ENCODE measurements at regions not wholly inside any gene's neighbourhood (a gene's known extent, or its start where the extent isn't known, plus 50 kb on each side); places are given as distances from the start of the nearest gene placed in this dataset.
"Not testable (repeated sequence)": the region's sequence is repeated elsewhere in the genome, so short reads cannot be mapped to it uniquely, and the experiment has no call there.

DNA sequence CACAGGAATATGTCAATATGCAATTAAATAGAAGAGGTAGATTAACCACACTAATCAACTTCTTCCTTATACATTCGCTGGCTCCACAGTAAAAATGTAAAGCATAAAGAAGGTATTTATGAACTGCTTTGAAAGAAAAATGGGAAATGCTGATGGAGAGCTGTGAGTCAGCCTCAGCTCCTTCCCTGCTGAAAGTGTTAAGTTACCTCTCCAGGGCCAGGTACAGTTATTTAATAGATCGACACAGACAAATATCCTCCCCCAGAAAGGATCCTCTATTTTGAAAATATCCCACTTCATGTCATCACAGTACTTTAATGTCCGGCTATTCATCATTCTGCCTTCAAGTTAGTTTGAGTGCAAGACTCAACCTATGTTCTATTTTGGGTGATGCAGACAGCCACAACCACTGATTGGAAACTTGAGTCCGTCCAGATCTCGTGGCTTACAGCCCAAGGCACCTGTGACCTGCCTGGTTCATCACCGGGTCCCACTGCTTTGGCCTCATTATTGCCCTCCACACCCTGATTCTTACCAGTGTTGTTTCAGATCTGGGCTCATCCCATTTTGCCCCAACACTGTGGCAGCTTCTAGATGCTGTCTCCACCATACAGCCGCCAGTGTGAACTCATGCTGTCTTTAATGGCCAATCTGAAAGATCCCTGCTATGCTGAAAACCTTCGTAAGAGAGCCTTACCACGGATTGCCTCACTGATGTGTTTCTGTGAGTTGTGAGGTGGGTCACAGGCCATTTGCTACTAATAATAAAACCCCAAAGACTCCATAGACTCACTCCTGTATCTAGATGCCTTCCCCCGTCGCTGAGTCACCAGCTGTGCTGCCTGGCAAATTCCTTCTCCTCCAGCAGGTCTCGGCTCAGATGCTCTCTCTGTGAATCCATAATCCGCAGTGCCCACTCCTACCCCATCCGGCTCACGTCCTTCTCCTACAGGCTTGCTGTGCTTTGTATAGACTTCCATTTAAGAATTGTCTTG lies 56.2 kb upstream of the DDAH1 start:
- H3K27me3 ChIP-seq; ATAC-seq; H3K4me3 ChIP-seq; H3K4me1 ChIP-seq; DNase-seq; H3K36me3 ChIP-seq (replicated peaks in 1 of 2; ENCODE audit: insufficient read depth in 1 of 2, low read depth in 2 of 2); H3K9me3 ChIP-seq; H3K27ac ChIP-seq; intact Hi-C loops (cut with DNase I): not testable (repeated sequence)
- WGBS, 2 donors: 80 to 85% methylated on average over 10 to 11 of the region's 15 CpGs

DNA sequence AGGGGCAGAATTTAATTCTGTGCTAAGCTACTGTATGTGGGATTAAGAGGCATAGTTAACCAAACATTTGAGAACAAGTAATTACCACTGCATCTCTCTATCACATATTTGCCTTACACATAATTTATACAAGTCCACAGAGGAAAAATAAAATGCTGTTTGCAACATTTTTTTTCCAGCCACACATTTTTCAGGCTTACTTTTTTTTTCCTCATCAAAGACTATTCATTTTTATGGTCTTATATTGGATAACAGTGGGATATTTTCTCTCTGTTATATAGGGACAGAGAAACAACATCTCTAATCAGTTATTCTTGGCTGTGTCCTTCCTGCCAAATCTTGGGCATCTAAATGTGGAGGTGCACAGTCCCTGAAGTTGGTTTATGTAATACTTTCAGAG lies 57.5 kb upstream of the DDAH1 start:
- H3K36me3 ChIP-seq (replicated peaks in 1 of 2; ENCODE audit: insufficient read depth in 1 of 2, low read depth in 2 of 2); H3K27ac ChIP-seq; H3K27me3 ChIP-seq; intact Hi-C loops (cut with DNase I); ATAC-seq; H3K9me3 ChIP-seq; H3K4me3 ChIP-seq; H3K4me1 ChIP-seq; DNase-seq: not testable (repeated sequence)

DNA sequence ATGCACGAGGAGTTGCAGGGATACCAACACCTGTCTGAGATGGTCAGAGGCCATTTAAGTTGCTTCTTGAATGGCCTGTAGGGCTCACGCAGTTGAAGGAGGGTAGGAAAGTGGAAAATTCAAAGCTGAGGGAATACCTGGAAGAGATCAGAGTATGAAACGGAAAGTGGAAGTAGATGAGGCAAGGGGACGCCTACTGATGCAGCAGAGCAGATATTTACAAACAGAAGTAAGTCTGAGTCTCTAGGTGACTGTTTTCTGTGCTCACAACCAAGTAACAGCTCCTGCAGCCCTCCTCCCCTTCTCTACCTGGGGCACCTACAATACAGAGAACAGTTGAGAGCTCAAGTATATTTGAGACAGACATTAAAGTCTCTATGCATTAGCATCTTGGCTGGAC lies 57.5 kb upstream of the CCN1 start:
- intact Hi-C loops (cut with DNase I): not testable (repeated sequence)

DNA sequence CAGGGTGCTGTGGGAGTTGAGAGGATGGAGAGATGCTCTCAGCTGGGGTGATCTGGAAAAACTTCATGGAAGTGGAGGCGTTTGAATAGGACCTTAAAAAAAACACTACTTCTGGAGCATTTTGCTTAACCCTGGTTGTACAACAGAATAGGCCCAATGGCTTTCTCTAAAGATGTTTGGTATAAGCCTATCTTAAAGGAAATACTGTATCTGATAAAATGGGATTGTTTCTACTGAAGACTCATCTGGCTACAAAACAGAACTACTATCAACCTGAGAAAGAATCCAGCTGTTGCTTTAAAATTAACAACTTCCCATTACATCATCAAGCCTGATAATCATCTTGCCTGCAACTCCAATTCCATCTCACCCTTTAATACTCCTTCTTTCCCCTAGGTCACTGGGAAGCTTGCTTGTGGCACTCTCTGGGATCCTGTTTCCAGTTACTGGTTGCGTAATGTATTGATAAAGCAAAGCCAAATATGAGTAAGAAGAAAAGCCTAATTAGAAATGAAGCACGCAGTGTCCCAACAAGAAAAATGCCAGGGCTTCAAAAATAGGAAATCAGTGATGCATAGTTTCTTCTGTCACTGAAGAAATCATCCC lies 56.2 kb upstream of the CCN1 start:
- H3K4me3 ChIP-seq; H3K9me3 ChIP-seq; H3K27ac ChIP-seq; intact Hi-C loops (cut with DNase I); H3K36me3 ChIP-seq (replicated peaks in 1 of 2; ENCODE audit: insufficient read depth in 1 of 2, low read depth in 2 of 2); H3K27me3 ChIP-seq; H3K4me1 ChIP-seq: not testable (repeated sequence)
- WGBS, 2 donors: 40 to 60% methylated on average over 2 of the region's 3 CpGs
- peak; percentile 90 for ATAC-seq
- DNase-seq: peak in 2 of 4 donors; percentile 24 to 36

More for the DNA sequence above, 57.5 kb upstream of the CCN1 start:
- not testable (repeated sequence) for H3K27me3 ChIP-seq; H3K4me3 ChIP-seq; H3K27ac ChIP-seq; ATAC-seq; DNase-seq; H3K9me3 ChIP-seq; H3K36me3 ChIP-seq (replicated peaks in 1 of 2; ENCODE audit: insufficient read depth in 1 of 2, low read depth in 2 of 2); H3K4me1 ChIP-seq
- 78 to 89% methylated on average over 3 to 4 of the region's 4 CpGs for whole genome bisulfite sequencing, 2 donors

DNA sequence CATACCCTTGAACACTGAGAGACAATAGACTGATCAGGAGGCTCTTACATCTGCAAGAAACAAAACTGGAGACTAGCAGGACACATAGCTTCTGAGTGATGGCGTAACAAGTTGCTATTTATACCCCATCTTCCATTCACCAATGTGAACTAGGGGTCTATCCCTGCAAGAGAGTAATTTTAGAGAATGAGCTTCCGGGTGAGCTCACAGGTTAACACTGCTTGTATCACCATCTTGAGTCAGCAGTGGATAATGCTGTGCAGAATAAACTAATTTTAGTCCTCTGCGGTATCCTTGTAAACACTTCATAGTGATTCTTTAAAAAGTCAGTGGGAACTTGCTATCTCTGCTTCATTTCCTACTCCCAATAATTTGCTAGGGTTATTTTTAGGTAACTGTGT lies 55.0 kb upstream of the CCN1 start:
- H3K27ac ChIP-seq; intact Hi-C loops (cut with DNase I); H3K4me3 ChIP-seq; ATAC-seq; DNase-seq; H3K9me3 ChIP-seq; H3K4me1 ChIP-seq; H3K27me3 ChIP-seq; H3K36me3 ChIP-seq (replicated peaks in 1 of 2; ENCODE audit: insufficient read depth in 1 of 2, low read depth in 2 of 2): not testable (repeated sequence)
- 67 to 86% methylated on average over 2 of the region's 3 CpGs for WGBS, 2 donors

DNA sequence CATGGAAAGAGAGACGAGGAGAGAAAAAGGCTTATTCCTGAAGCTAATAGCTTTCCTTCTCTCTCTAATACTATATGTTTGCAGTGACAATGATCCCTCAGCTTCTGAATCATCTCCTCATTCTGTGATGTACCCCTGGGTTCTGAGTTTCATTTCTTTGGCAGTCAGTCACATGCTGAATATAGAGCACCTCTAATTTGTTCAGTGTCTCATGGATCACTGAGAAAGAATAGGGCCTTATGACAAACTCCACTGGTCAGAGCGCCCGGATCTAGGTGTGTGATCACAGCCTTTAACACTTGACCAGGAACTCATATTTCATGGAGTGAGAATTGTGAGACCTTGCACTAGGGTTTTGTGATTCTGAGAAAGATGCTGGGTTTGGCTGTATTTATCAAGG lies 54.3 kb upstream of the CCN1 start:
- H3K27ac ChIP-seq: not testable (repeated sequence)

DNA sequence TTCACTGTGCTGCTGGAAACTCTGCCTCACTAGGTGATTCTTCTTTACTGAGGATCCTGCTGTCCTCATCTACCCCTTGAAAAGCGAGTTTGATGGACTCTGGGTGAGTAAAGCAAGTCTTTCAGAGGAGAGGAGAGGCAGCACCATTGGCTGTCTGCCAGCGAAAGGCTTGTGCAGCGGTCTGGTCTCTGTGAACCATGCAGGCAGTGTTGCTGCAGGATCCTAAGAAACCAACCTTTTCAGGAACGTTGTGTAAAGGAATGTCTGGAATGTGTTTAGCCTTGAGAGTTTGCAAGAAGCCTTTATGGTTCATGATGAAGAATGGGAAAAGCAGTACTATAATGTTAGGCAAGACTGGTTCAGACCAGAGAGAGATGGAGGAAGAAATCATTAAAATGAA lies 53.4 kb upstream of the CCN1 start:
- H3K9me3 ChIP-seq; intact Hi-C loops (cut with DNase I); H3K27ac ChIP-seq; H3K27me3 ChIP-seq; H3K4me1 ChIP-seq; H3K4me3 ChIP-seq; H3K36me3 ChIP-seq (replicated peaks in 1 of 2; ENCODE audit: insufficient read depth in 1 of 2, low read depth in 2 of 2): not testable (repeated sequence)
- DNase-seq: peak; percentile 45 to 72 (median 64)
- ATAC-seq: peak; percentile 39
- WGBS, 2 donors: 13 to 27% methylated on average over 4 of the region's 4 CpGs

More for the DNA sequence above, 54.3 kb upstream of the CCN1 start:
- H3K27me3 ChIP-seq; H3K4me3 ChIP-seq; ATAC-seq; H3K4me1 ChIP-seq; DNase-seq; intact Hi-C loops (cut with DNase I); H3K9me3 ChIP-seq; H3K36me3 ChIP-seq (replicated peaks in 1 of 2; ENCODE audit: insufficient read depth in 1 of 2, low read depth in 2 of 2): not testable (repeated sequence)
- 86 to 87% methylated on average over 3 of the region's 3 CpGs for WGBS, 2 donors

All from body of pancreas (tissue), 4 donors.